ENCODE measurements at regions not wholly inside any gene's neighbourhood (a gene's known extent, or its start where the extent isn't known, plus 50 kb on each side); places are given as distances from the start of the nearest gene placed in this dataset.
"Not testable (repeated sequence)": the region's sequence is repeated elsewhere in the genome, so short reads cannot be mapped to it uniquely, and the experiment has no call there.

GRCh38 chr9:82431121-82431520, 442.5 kb downstream of the SPATA31D1 start:
- no peak overlapping the region for H3K4ac ChIP-seq (ENCODE audit: low read depth, low read length)
- TF ChIP-seq CTCF (conservative IDR thresholded peaks at IDR 0.05), result no peak
- H3K56ac ChIP-seq (ENCODE audit: insufficient read length, low read depth, low read length), result no peak overlapping the region
- no peak overlapping the region for H2BK20ac ChIP-seq (ENCODE audit: low read depth, low read length, poor library complexity, severe bottlenecking)
- H3K4me2 ChIP-seq (ENCODE audit: insufficient read depth, insufficient read length, low read length), result no peak overlapping the region
- no peaks in the 10 kb centered on the region for H3K27me3 ChIP-seq (ENCODE audit: insufficient read depth, low read length)
- peaks cover 0 to 3% of the 10 kb centered on the region in 2 experiments; a peak in 1 of 4 replicates for H3K4me1 Mint-ChIP-seq
- DNase-seq, result no peak
- H2BK120ac ChIP-seq (ENCODE audit: low read depth, low read length, poor library complexity, severe bottlenecking), result no peak overlapping the region
- no peak overlapping the region for H3K23ac ChIP-seq (ENCODE audit: insufficient read length, low read depth, low read length)
- no peak overlapping the region for H3K27ac ChIP-seq (ENCODE audit: insufficient read length, low read depth, low read length)
- no peaks in the 10 kb centered on the region for H3K4me1 ChIP-seq (ENCODE audit: insufficient read depth, low read length)
- no peak overlapping the region for H4K5ac ChIP-seq (ENCODE audit: insufficient read length, low read depth, low read length)
- H2BK12ac ChIP-seq (ENCODE audit: insufficient read length, low read depth, low read length), result no peak overlapping the region
- no peak overlapping the region for H3K4me3 Mint-ChIP-seq
- no peak overlapping the region for H4K91ac ChIP-seq (ENCODE audit: insufficient read length, low read depth, low read length)
- no peak overlapping the region for H3K27ac Mint-ChIP-seq
- no peak overlapping the region for H2AK5ac ChIP-seq (ENCODE audit: insufficient read length, low read length)
- H4K8ac ChIP-seq (replicated peaks; ENCODE audit: insufficient read length, low read depth, low read length), result no peak overlapping the region
- peaks cover 29 to 42% of the 10 kb centered on the region in 2 experiments for H3K9me3 Mint-ChIP-seq
- no peak overlapping the region for H3T11ph ChIP-seq (ENCODE audit: low read length)
- no peak overlapping the region for H2AFZ ChIP-seq (ENCODE audit: low read length)
- no CpG with 5 or more reads among the region's 18 CpGs for WGBS (ENCODE audit: extremely low coverage, insufficient read length, low lambda C conversion rate)
- H2BK15ac ChIP-seq (ENCODE audit: low read depth, low read length), result no peak overlapping the region
- no peak overlapping the region for H3K18ac ChIP-seq (ENCODE audit: insufficient read length, low read depth, low read length)
- H3K79me2 ChIP-seq (ENCODE audit: insufficient read depth, low read length), result no peaks in the 10 kb centered on the region
- H3K9me3 ChIP-seq (ENCODE audit: control insufficient read depth, low read depth, low read length), result no peaks in the 10 kb centered on the region
- H4K20me1 ChIP-seq (ENCODE audit: control insufficient read depth, insufficient read depth, insufficient read length), result no peaks in the 10 kb centered on the region
- H3K36me3 Mint-ChIP-seq (ENCODE audit: insufficient read depth in 1 of 3, low read depth in 3 of 3), result peaks cover 8 to 34% (median 8%) of the 10 kb centered on the region in 3 experiments
- H3K23me2 ChIP-seq (ENCODE audit: insufficient read length, low read depth, low read length, poor library complexity, severe bottlenecking), result no peaks in the 10 kb centered on the region
- peaks cover 2% of the 10 kb centered on the region; the same call in 1 of the 2 replicates for H3K27me3 Mint-ChIP-seq (ENCODE audit: low read depth)
- no peaks in the 10 kb centered on the region for H3K79me1 ChIP-seq (ENCODE audit: insufficient read depth, low read depth, low read length, poor library complexity, severe bottlenecking)
- no peak overlapping the region for H3K9ac ChIP-seq (ENCODE audit: extremely low read depth, insufficient read length, low read length)
- H3K14ac ChIP-seq (ENCODE audit: insufficient read depth, low read length), result no peak overlapping the region
- no peak overlapping the region for H2BK5ac ChIP-seq (ENCODE audit: insufficient read length, low read length)

GRCh38 chr9:82433290-82433931, 444.8 kb downstream of the SPATA31D1 start:
- not testable (repeated sequence) for H4K5ac ChIP-seq (ENCODE audit: insufficient read length, low read depth, low read length); H2BK5ac ChIP-seq (ENCODE audit: insufficient read length, low read length); H3K27me3 ChIP-seq (ENCODE audit: insufficient read depth, low read length); H2AFZ ChIP-seq (ENCODE audit: low read length); H2BK20ac ChIP-seq (ENCODE audit: low read depth, low read length, poor library complexity, severe bottlenecking); H3K4ac ChIP-seq (ENCODE audit: low read depth, low read length); H3K9me3 ChIP-seq (ENCODE audit: control insufficient read depth, low read depth, low read length); H3K79me2 ChIP-seq (ENCODE audit: insufficient read depth, low read length); H3K27me3 Mint-ChIP-seq (ENCODE audit: low read depth); H2BK120ac ChIP-seq (ENCODE audit: low read depth, low read length, poor library complexity, severe bottlenecking); H3K4me1 Mint-ChIP-seq; H2BK15ac ChIP-seq (ENCODE audit: low read depth, low read length); H3K27ac Mint-ChIP-seq; H4K91ac ChIP-seq (ENCODE audit: insufficient read length, low read depth, low read length); H3K56ac ChIP-seq (ENCODE audit: insufficient read length, low read depth, low read length); H3K4me2 ChIP-seq (ENCODE audit: insufficient read depth, insufficient read length, low read length); H3K23ac ChIP-seq (ENCODE audit: insufficient read length, low read depth, low read length); H3K14ac ChIP-seq (ENCODE audit: insufficient read depth, low read length); H3K9ac ChIP-seq (ENCODE audit: extremely low read depth, insufficient read length, low read length); H3K4me1 ChIP-seq (ENCODE audit: insufficient read depth, low read length); H4K20me1 ChIP-seq (ENCODE audit: control insufficient read depth, insufficient read depth, insufficient read length); H3K18ac ChIP-seq (ENCODE audit: insufficient read length, low read depth, low read length); H3T11ph ChIP-seq (ENCODE audit: low read length); H3K4me3 Mint-ChIP-seq; H2BK12ac ChIP-seq (ENCODE audit: insufficient read length, low read depth, low read length); H4K8ac ChIP-seq (replicated peaks; ENCODE audit: insufficient read length, low read depth, low read length); H2AK5ac ChIP-seq (ENCODE audit: insufficient read length, low read length); H3K79me1 ChIP-seq (ENCODE audit: insufficient read depth, low read depth, low read length, poor library complexity, severe bottlenecking); H3K23me2 ChIP-seq (ENCODE audit: insufficient read length, low read depth, low read length, poor library complexity, severe bottlenecking); H3K27ac ChIP-seq (ENCODE audit: insufficient read length, low read depth, low read length); DNase-seq
- peaks cover 10 to 44% (median 12%) of the 10 kb centered on the region in 3 experiments for H3K36me3 Mint-ChIP-seq (ENCODE audit: insufficient read depth in 1 of 3, low read depth in 3 of 3)
- peaks cover 36 to 46% of the 10 kb centered on the region in 2 experiments for H3K9me3 Mint-ChIP-seq
- no CpG with 5 or more reads among the region's 15 CpGs for WGBS (ENCODE audit: extremely low coverage, insufficient read length, low lambda C conversion rate)
